Ovary (tissue), 3 donors: ENCODE measurements at regions not wholly inside any gene's neighbourhood (a gene's known extent, or its start where the extent isn't known, plus 50 kb on each side); places are given as distances from the start of the nearest gene placed in this dataset.

ENCODE experiments used
- EP300 ChIP-seq: sonication (generic); formaldehyde crosslinking; IDR thresholded peaks from one replicate; pipeline ENCODE4 v1.6.1; 2017; ENCODE audit warnings: antibody characterized with exemption
- TF ChIP-seq, protein P1 (sequence below), 3 donors: fragments of 450-650 bp in 2 of 3; fragments of 200-600 bp in 1 of 3; IDR thresholded peaks; one replicate each; pipeline versions ENCODE4 v1.5.1 to v1.8.0; 2016 to 2022; ENCODE audit warnings: antibody characterized with exemption in 3 of 3, mild to moderate bottlenecking in 1 of 3
- donor health status: DM: no; HTN: no; CAD: no.

DNA sequence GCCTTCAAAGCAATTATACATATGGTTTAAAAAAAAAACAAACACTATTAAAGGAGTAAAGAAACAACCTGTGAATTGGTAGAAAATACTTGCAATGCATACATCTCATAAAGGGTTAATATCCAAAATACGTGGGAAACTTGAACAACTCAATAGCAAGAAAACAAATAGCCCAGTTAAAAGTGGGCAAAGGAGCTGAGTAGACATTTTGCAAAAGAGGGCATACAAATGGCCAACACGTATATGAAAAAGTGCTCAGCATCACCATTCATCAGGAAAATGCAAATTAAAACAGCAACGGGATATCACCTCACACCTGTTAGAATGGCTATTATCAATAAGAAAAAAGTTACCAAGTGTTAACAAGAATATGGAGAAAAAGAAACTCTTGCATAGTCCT lies 298.3 kb upstream of the RBMS1 start:
- TF ChIP-seq EP300, result no peak
- TF ChIP-seq, protein P1, sequence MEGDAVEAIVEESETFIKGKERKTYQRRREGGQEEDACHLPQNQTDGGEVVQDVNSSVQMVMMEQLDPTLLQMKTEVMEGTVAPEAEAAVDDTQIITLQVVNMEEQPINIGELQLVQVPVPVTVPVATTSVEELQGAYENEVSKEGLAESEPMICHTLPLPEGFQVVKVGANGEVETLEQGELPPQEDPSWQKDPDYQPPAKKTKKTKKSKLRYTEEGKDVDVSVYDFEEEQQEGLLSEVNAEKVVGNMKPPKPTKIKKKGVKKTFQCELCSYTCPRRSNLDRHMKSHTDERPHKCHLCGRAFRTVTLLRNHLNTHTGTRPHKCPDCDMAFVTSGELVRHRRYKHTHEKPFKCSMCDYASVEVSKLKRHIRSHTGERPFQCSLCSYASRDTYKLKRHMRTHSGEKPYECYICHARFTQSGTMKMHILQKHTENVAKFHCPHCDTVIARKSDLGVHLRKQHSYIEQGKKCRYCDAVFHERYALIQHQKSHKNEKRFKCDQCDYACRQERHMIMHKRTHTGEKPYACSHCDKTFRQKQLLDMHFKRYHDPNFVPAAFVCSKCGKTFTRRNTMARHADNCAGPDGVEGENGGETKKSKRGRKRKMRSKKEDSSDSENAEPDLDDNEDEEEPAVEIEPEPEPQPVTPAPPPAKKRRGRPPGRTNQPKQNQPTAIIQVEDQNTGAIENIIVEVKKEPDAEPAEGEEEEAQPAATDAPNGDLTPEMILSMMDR (IDR thresholded peaks at IDR 0.05), result no peak
